ENCODE measurements at regions not wholly inside any gene's neighbourhood (a gene's known extent, or its start where the extent isn't known, plus 50 kb on each side); places are given as distances from the start of the nearest gene placed in this dataset.

- no peak overlapping the region for H3K27ac ChIP-seq (ENCODE audit: insufficient read depth, low read depth, low read length)
- POLR2A ChIA-PET: interaction anchor here (0.6 kb wide), 1 partner anchor 395 kb away, joined by 3 read pairs; no protein-coding TSS in a partner anchor
- no peak overlapping the region for H3K4me2 ChIP-seq (ENCODE audit: insufficient read depth, low read length)
- no peaks in the 10 kb centered on the region for H3K36me3 ChIP-seq (ENCODE audit: control insufficient read depth in 2 of 2, extremely low read depth in 1 of 2, insufficient read depth in 2 of 2, low read length in 2 of 2)
- no peaks in the 10 kb centered on the region for H3K9me1 ChIP-seq (replicated peaks; ENCODE audit: control insufficient read depth, extremely low read depth, insufficient read depth, low read length)
- H3K9me3 ChIP-seq (replicated peaks; ENCODE audit: control insufficient read depth, insufficient read depth, low read length): no peaks in the 10 kb centered on the region
- CTCF ChIA-PET: interaction anchor here (1.1 to 1.4 kb wide), 2 partner anchors 32 to 35 kb away, joined by 3 read pairs; no protein-coding TSS in a partner anchor
- H3K4me3 ChIP-seq (replicated peaks in 1 of 3; ENCODE audit: insufficient read depth in 1 of 3, low read depth in 1 of 3, low read length in 3 of 3): no peak overlapping the region
- no peaks in the 10 kb centered on the region for H3K79me2 ChIP-seq (ENCODE audit: control insufficient read depth, insufficient read depth, low read length)
- DNase-seq (ENCODE audit: low read depth, low spot score) (no peak), FAIRE-seq (no peak)
- no TSS peak for BruUV-seq (replicated peaks)
- intact Hi-C loops (cut with micrococcal nuclease) (no loop called here), dilution Hi-C loops (cut with MboI; ENCODE audit: extremely low pct_ligation_motif_present, low sequenced_read_pairs) (no loop called here)
- H2AFZ ChIP-seq (ENCODE audit: low read depth, low read length): no peak overlapping the region
- H4K20me1 ChIP-seq (replicated peaks; ENCODE audit: control insufficient read depth, extremely low read depth, insufficient read depth, low read length): no peaks in the 10 kb centered on the region
- no peaks in the 10 kb centered on the region for H3K27me3 ChIP-seq (ENCODE audit: control insufficient read depth in 2 of 2, insufficient read depth in 2 of 2, low read length in 2 of 2)
- H3K4me1 ChIP-seq (ENCODE audit: control insufficient read depth, extremely low read depth, insufficient read depth, low read length): no peaks in the 10 kb centered on the region
- H3K9ac ChIP-seq (replicated peaks; ENCODE audit: extremely low read depth, insufficient read depth, low read length): no peak overlapping the region
- TF ChIP-seq POLR2AphosphoS5 (IDR thresholded peaks at IDR 0.05; ENCODE audit: insufficient read depth, low read depth, low read length): no peak
- no peak for TF ChIP-seq MAX (IDR thresholded peaks at IDR 0.05; ENCODE audit: insufficient read depth, insufficient read length)
- no peak for TF ChIP-seq MYC (IDR thresholded peaks at IDR 0.05; ENCODE audit: low read depth, low read length)
- no peak for TF ChIP-seq JUN (IDR thresholded peaks at IDR 0.05; ENCODE audit: borderline replicate concordance, insufficient read depth, insufficient read length, low read depth)
- no peak for TF ChIP-seq FOS (IDR thresholded peaks at IDR 0.05; ENCODE audit: borderline replicate concordance, insufficient read depth, low read length)
- no peak for TF ChIP-seq EZH2 (IDR thresholded peaks at IDR 0.05; ENCODE audit: borderline replicate concordance, low read depth, low read length, severe bottlenecking)
- no peak for TF ChIP-seq GATA2 (IDR thresholded peaks at IDR 0.05; ENCODE audit: insufficient read depth, insufficient read length, low read depth, low read length)
- no peak for TF ChIP-seq POLR2A (IDR thresholded peaks at IDR 0.05; ENCODE audit: low read depth, low read length)
- TF ChIP-seq CTCF (IDR thresholded peaks at IDR 0.05; ENCODE audit: extremely low read depth in 1 of 2, insufficient read depth in 1 of 2, low read depth in 1 of 2, low read length in 2 of 2): no peak
Observed at GRCh38 chr18:8513249-8513648, 96.0 kb upstream of the RAB12 start.
